ENCODE measurements at regions not wholly inside any gene's neighbourhood (a gene's known extent, or its start where the extent isn't known, plus 50 kb on each side); places are given as distances from the start of the nearest gene placed in this dataset.

- no TSS peak for BruUV-seq (replicated peaks)
- Histone ChIP-seq H3K9me1 (replicated peaks; ENCODE audit: control insufficient read depth, extremely low read depth, insufficient read depth, low read length) (no peaks in the 10 kb centered on the region), H3K4me2 (ENCODE audit: insufficient read depth, low read length) (no peak overlapping the region), H4K20me1 (replicated peaks; ENCODE audit: control insufficient read depth, extremely low read depth, insufficient read depth, low read length) (no peaks in the 10 kb centered on the region), H3K9ac (replicated peaks; ENCODE audit: extremely low read depth, insufficient read depth, low read length) (no peak overlapping the region), H3K27ac (ENCODE audit: insufficient read depth, low read depth, low read length) (no peak overlapping the region), H3K36me3 (ENCODE audit: control insufficient read depth in 2 of 2, extremely low read depth in 1 of 2, insufficient read depth in 2 of 2, low read length in 2 of 2) (no peaks in the 10 kb centered on the region), H3K4me1 (ENCODE audit: control insufficient read depth, extremely low read depth, insufficient read depth, low read length) (peaks cover 2% of the 10 kb centered on the region), H3K27me3 (ENCODE audit: control insufficient read depth in 2 of 2, insufficient read depth in 2 of 2, low read length in 2 of 2) (peaks cover 0 to 3% of the 10 kb centered on the region in 2 experiments), H2AFZ (ENCODE audit: low read depth, low read length) (no peak overlapping the region), H3K9me3 (replicated peaks; ENCODE audit: control insufficient read depth, insufficient read depth, low read length) (no peaks in the 10 kb centered on the region), H3K79me2 (ENCODE audit: control insufficient read depth, insufficient read depth, low read length) (no peaks in the 10 kb centered on the region), H3K4me3 (replicated peaks in 1 of 3; ENCODE audit: insufficient read depth in 1 of 3, low read depth in 1 of 3, low read length in 3 of 3) (no peak overlapping the region)
- CTCF ChIA-PET: interaction anchor here (1.0 kb wide), 1 partner anchor 125 kb away, joined by 7 read pairs; no protein-coding TSS in a partner anchor
- intact Hi-C loops (cut with micrococcal nuclease) (no loop called here), dilution Hi-C loops (cut with MboI; ENCODE audit: extremely low pct_ligation_motif_present, low sequenced_read_pairs) (no loop called here)
- POLR2A ChIA-PET: no interaction called here
- DNase-seq (ENCODE audit: low read depth, low spot score) (no peak), FAIRE-seq (no peak)
- TF ChIP-seq POLR2AphosphoS5 (IDR thresholded peaks at IDR 0.05; ENCODE audit: insufficient read depth, low read depth, low read length) (no peak), POLR2A (IDR thresholded peaks at IDR 0.05; ENCODE audit: low read depth, low read length) (no peak), EZH2 (IDR thresholded peaks at IDR 0.05; ENCODE audit: borderline replicate concordance, low read depth, low read length, severe bottlenecking) (no peak), JUN (IDR thresholded peaks at IDR 0.05; ENCODE audit: borderline replicate concordance, insufficient read depth, insufficient read length, low read depth) (no peak), FOS (IDR thresholded peaks at IDR 0.05; ENCODE audit: borderline replicate concordance, insufficient read depth, low read length) (no peak)
- TF ChIP-seq, protein P1, sequence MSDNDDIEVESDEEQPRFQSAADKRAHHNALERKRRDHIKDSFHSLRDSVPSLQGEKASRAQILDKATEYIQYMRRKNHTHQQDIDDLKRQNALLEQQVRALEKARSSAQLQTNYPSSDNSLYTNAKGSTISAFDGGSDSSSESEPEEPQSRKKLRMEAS (IDR thresholded peaks at IDR 0.05; ENCODE audit: insufficient read depth, insufficient read length): no peak
- TF ChIP-seq, protein P2, sequence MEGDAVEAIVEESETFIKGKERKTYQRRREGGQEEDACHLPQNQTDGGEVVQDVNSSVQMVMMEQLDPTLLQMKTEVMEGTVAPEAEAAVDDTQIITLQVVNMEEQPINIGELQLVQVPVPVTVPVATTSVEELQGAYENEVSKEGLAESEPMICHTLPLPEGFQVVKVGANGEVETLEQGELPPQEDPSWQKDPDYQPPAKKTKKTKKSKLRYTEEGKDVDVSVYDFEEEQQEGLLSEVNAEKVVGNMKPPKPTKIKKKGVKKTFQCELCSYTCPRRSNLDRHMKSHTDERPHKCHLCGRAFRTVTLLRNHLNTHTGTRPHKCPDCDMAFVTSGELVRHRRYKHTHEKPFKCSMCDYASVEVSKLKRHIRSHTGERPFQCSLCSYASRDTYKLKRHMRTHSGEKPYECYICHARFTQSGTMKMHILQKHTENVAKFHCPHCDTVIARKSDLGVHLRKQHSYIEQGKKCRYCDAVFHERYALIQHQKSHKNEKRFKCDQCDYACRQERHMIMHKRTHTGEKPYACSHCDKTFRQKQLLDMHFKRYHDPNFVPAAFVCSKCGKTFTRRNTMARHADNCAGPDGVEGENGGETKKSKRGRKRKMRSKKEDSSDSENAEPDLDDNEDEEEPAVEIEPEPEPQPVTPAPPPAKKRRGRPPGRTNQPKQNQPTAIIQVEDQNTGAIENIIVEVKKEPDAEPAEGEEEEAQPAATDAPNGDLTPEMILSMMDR (IDR thresholded peaks at IDR 0.05; ENCODE audit: extremely low read depth in 1 of 2, insufficient read depth in 1 of 2, low read depth in 1 of 2, low read length in 2 of 2): no peak
Measured at GRCh38 chr6:169956580-169956979, 205.2 kb downstream of the ERMARD start.
